M059J (cell line): ENCODE measurements at regions not wholly inside any gene's neighbourhood (a gene's known extent, or its start where the extent isn't known, plus 50 kb on each side); places are given as distances from the start of the nearest gene placed in this dataset.
"Not testable (repeated sequence)": the region's sequence is repeated elsewhere in the genome, so short reads cannot be mapped to it uniquely, and the experiment has no call there.

Source experiments
- DNase-seq: peaks from one replicate; pipeline ENCODE4 v3.0.0-alpha.2; 2012; ENCODE audit warnings: low read depth

- DNase-seq, result not testable (repeated sequence)
These were observed 129.1 kb downstream of the CCT8L2 start for GRCh38 chr22:16463472-16463871.

- DNase-seq, result not testable (repeated sequence)
These were observed 145.2 kb downstream of the CCT8L2 start for GRCh38 chr22:16447451-16447850.

- not testable (repeated sequence) for DNase-seq
These were observed 145.7 kb downstream of the CCT8L2 start for GRCh38 chr22:16446755-16447440.

- DNase-seq, result not testable (repeated sequence)
These were observed 151.6 kb downstream of the CCT8L2 start for GRCh38 chr22:16441014-16441413.

GRCh38 chr22:16423476-16423875, 169.1 kb downstream of the CCT8L2 start:
- DNase-seq, result not testable (repeated sequence)

DNA sequence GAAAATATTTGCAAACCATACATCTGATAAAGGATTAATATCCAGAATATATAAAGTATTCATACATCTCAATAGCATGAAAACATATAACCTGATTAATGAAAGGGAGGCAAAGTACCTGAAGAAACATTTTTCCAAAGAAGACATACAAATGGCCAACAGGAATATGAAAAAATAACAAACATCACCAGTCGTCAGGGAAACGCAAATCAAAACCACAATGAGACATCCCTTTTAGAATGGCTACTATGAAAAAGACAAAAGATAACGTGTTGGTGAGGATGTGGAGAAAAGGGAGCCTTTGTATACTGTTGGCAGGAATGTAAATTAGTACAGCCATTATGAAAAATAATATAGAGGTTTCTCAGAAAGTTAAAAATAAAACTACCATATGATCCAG, 175.1 kb downstream of the CCT8L2 start:
- DNase-seq, result peak; percentile 0

DNA sequence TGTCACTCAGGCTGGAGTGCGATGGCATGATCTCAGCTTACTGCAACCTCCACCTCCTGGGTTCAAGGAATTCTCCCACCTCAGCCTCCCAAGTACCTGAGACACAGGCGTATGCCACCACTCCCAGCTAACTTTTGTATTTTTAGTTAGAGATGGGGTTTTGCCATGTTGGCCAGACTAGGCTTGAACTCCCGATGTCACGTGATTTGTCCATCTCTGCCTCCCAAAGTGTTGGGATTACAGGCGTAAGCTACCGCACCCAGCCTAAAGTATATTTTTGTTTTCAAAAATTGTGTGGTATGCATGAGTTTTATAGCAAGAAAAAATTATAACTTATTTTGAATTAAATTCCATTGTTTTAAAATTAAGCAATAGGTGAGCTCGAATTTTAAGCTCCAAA, 188.0 kb downstream of the CCT8L2 start:
- DNase-seq, result not testable (repeated sequence)

DNA sequence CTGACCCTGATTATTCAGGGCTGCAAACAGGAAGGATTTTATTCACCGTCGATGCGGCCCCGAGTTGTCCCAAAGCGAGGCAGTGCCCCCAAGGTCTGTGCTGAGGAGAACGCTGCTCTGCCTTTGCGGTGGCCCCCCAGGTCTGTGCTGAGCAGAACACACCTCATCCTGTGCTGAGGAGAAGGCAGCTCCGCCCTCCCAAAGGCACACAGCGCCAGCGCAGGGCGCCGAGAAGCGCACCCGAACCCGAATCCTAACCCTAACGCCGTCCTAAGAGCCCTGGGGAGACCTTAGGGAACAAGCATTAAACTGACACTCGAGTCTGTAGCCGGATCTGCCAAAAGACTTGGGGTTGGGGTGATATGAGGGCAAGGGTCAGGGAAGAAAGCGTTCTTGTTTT, 188.9 kb downstream of the CCT8L2 start:
- not testable (repeated sequence) for DNase-seq

GRCh38 chr22:16402874-16403399, 189.7 kb downstream of the CCT8L2 start:
- not testable (repeated sequence) for DNase-seq

DNA sequence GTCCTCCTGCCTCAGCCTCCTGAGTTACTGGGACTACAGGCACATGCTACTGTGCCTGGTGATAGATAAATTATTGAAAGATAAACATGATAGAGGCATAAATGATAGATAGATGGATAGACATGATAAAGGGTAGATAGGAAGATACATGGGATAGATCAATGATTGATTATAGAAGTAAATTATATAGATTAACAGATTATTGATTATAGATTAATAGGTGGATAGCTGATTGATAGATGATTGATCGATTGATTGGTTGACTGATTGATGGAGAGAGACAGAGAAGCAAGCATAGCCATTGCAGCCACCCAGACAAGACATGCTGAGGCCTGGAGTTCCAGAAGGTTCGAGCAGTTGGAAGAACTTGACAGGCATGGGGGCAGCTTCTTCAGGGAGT, 199.1 kb downstream of the CCT8L2 start:
- not testable (repeated sequence) for DNase-seq

DNA sequence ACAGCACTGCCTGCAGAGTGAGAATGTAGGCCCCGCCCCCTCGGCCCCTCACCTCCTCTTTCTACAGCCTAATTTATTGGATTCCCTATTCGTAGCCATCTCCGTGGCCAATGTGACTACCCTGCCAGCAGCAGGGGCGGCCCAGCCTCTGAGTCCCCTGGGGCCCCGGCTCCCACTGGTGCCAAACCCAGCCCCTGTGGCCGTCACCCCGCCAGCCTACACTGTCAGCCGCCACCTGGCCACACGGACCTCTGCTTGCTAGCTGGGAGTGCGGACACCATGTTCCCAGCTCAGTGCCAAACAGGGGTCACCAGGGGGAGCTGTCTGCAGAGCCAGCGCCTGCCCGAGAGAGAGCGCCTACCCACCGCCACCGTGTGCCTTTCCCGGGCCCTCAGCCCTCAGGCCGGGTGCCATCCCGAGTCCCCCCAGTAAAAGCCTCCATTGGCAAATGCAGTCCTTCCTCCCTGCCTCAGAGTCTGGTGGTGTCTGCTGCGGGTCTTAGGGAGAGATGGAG, 201.1 kb downstream of the CCT8L2 start:
- DNase-seq, result not testable (repeated sequence)

DNA sequence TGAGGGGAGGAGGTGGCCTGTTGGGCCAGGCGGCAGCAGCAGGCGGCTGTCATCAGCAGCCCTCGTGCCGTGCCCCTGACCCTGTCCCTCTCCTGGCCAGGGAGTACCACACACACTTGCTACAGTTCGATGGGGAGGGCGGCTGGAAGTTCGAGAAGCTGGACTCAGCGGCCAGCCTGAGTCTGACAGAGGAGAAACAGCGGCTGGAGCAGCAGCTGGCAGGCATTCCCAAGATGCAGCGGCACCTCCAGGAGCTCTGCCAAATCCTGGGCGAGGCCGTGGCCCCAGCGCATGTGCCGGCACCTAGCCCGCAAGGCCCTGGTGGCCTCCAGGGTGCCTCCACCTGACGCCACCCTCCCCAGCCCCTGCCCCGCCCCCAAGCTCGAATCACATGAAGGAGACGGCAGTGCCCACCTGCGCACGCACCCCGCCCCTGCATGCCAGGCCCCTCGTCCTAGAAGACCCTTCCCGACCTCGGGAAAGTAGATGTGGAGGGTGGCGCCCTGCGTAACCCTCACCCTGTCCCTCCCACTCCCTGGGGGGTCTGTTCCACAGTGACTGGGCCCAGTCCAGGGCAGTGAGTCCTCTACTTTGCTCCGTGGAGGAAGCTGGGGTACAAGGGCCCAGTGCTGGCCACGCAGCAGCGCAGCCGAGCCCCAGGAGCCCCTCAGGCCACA, 201.9 kb downstream of the CCT8L2 start:
- DNase-seq, result not testable (repeated sequence)

DNA sequence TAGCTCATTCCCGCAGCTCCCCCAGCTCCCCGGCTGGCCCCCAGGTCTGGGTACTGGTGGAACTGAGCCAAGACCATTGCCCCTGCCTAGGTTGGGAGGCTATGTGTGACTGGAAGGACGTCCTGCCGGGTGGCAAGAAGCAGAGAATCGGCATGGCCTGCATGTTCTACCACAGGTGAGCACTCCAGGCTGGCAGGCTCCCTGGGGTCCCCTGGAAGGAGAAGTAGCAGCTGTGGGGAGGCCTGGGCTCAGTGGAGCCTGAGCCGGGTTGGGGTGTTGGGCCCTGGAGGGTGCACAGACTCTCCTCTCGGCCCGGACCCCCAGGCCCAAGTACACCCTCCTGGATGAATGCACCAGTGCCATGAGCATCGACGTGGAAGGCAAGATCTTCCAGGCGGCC, 202.6 kb downstream of the CCT8L2 start:
- DNase-seq, result not testable (repeated sequence)

GRCh38 chr22:16389256-16389655, 203.4 kb downstream of the CCT8L2 start:
- DNase-seq, result not testable (repeated sequence)

GRCh38 chr22:16388616-16389015, 204.0 kb downstream of the CCT8L2 start:
- not testable (repeated sequence) for DNase-seq

DNA sequence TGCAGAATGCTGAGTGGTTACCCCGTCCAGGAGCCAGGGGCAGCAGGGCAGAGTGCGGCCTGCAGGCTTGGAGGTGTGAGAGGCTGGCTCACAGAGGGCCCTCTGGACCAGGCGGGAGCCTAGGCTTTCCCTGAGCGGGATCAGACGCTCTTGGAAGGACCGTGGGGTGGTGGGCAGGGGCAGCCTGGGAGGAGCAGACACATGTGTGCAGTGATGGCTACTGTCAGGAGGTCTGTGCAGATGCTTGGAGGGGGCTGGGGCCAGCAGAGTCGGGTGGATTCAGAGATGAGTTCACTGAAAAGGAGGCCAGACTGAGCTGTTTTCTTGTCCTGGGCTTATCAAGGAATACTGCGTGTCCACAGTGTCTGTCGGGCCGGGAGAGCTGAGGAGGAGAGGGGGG, 204.5 kb downstream of the CCT8L2 start:
- DNase-seq, result not testable (repeated sequence)

DNA sequence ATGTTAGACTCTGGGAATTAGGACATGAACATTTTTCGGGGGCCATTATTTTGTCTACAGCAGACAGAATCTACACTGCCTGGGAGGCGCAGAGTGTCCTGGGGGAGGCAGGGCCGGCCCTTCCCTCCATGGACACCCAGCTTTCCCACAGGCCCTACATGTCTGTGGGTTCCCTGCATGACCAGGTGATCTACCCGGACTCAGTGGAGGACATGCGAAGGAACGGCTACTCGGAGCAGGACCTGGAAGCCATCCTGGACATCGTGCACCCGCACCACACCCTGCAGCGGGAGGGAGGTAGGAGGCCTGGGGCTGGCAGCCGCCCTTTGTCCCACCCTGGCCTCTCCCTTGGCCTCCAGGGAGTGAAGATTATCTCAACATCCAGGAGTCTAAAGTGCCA, 205.1 kb downstream of the CCT8L2 start:
- not testable (repeated sequence) for DNase-seq

GRCh38 chr22:16387088-16387487, 205.5 kb downstream of the CCT8L2 start:
- DNase-seq, result no peak

DNA sequence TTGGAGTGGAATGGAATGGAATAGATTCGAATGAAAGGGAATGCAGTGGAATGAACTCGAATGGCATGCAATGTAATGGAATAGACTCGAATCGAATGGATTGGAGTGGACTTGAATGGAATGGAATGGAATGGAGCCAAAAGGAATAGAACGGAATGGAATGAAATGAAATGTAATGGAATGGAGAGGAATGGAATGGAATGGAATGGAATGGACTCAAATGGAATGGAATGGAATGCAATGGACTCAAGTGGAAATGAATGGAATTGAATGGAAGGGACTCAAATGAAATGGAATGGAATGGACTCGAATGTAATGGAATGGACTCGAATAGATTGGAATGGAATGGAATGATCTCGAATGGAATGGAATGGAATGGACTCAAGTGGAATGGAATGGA, 231.3 kb downstream of the CCT8L2 start:
- not testable (repeated sequence) for DNase-seq

GRCh38 chr22:16352637-16353036, 240.0 kb downstream of the CCT8L2 start:
- not testable (repeated sequence) for DNase-seq

GRCh38 chr22:16347083-16347482, 245.5 kb downstream of the CCT8L2 start:
- DNase-seq, result not testable (repeated sequence)

DNA sequence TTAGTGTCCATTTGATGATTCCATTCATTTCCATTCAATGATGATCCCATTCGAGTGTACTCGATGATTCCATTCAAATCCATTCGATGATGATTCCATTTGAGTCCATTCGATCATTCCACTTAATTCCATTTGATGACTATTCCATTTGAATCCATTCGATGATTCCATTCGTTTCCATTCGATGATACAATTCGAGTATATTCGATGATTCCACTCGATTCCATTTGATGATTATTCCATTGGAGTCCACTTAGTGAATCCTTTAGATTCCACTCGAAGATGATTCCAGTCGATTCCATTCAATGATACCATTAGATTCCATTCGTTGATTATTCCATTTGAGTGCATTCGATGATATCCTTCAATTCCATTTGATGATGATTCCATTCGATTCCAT, 277.0 kb downstream of the CCT8L2 start:
- DNase-seq, result not testable (repeated sequence)
